ENCODE measurements at regions not wholly inside any gene's neighbourhood (a gene's known extent, or its start where the extent isn't known, plus 50 kb on each side); places are given as distances from the start of the nearest gene placed in this dataset.

DNA sequence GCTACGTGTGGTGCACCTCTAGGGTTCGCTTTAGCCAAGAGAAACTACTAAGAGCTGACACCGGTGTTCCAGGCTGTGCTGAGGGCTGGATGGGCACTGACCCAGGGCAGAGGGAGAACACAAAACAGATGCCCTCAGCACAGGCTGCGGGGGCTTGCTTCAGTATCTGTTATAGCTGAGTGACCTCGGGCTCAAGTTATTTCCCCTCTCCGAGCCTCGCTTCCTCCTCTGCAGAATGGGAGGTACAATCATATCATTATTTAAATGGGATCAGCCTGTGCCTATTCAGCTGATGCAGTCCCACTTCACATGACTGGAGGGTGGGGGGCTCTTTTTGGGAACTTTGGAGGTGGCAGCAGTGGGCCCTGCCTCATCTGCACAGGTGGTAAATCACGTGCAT, 156.1 kb upstream of the APCDD1 start:
- no peak for DNase-seq (ENCODE audit: extremely low read depth, low read depth)

DNA sequence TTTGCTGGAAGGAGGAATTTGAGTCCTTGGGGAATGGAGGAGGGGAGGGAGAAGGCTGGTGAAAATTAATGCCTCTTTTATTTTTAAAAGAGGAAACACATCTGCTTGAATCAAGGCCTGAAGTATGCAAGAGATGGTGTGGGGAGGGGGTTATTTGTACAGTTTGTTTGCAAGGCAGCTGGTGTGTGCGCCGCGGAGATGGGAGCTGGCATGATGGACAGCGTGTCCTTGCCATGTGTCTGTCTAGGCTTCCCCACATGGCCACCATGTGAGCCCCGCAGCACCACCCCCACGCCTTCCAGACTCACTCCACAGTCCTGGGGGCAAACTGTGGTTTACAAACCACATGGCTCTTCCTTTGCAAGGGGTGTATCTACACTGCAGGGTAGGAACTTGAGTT, 154.8 kb upstream of the APCDD1 start:
- DNase-seq (ENCODE audit: extremely low read depth, low read depth), result no peak

DNA sequence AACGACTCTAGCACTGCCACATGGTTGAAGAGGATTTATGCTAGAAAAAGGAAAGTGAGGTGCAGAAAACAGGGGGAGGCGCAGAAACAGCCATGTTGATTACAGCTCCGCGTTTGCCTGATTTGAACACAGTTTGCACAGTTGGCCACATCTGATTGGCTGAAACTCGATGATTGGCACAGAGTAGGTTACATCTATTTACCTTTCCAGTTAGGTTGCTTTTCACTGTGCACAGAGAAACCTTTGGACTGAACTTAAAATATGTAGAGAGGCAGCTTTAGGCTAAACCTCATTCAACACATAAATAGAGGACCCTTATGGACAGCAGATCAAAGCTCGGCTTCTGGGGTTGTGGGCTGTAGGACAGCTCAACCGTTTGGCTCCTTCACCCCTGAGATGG, 153.7 kb upstream of the APCDD1 start:
- no peak for DNase-seq (ENCODE audit: extremely low read depth, low read depth)

DNA sequence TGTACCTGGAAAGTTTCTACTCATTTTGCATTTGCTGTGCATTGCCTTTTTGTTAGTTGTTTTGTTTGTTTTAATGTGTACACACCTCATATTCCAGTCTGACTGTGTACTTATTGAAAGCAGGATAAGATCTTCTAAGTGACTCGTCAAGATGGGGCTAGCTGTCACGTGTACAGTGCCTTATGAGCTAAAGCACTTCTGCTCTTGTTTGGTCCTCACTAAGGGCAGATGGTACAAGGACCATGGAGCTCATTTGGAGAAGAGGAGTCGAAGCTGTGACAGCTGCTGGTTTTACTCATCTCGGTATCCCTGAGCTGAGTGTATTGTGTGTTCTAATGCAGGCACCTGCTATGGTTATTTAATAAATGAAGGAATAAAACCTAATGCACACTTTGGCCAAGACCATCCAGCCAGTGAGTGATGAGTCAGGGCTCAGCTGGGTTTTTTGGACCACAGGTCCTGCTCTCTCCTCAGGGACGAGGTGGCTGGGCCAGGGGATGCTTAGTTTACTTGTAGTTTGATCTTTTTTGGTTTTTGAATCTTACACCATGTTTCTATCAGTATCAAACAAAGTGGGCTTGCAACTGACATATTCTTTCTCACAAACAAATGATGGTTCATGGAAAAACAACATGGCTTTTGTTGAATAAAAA, 152.5 kb upstream of the APCDD1 start:
- no peak for DNase-seq (ENCODE audit: extremely low read depth, low read depth)

DNA sequence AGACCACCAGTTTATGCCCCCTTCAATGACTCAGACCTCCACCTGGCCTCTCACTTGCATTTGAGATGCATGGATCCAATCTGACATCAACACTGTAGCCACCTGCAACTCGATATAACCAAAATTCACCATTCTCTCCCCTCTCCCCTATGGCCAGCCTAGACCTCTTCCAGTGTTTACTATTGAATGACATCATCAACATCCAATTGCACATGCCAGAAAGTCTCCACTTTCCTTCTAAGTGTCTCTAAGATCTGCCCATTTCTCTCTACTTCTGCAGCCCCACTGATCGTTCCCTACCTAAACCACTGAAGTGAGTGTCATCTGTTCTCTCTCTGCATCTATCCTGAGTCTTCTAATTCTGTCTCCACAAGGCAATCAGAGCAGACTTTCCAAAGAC, 151.3 kb upstream of the APCDD1 start:
- DNase-seq (ENCODE audit: extremely low read depth, low read depth), result no peak

DNA sequence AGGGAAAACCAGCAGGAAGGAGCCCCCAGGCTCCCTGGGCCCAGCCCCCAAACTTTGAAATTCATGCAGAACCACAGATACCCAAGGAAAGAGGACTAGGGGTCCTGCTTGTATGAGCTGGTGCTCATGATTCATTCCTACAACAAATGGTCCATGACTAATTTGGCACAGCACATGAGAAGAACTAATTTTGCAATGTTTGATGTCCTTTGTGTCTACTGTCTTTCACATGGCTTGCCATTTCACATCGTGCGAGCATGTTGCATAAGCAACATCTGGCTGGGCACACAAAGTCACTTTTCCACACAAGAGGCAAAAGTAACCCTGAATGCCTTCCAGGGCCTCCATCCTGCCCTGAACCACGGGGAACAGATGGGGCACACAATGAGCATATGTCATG, 149.6 kb upstream of the APCDD1 start:
- DNase-seq (ENCODE audit: extremely low read depth, low read depth), result no peak

DNA sequence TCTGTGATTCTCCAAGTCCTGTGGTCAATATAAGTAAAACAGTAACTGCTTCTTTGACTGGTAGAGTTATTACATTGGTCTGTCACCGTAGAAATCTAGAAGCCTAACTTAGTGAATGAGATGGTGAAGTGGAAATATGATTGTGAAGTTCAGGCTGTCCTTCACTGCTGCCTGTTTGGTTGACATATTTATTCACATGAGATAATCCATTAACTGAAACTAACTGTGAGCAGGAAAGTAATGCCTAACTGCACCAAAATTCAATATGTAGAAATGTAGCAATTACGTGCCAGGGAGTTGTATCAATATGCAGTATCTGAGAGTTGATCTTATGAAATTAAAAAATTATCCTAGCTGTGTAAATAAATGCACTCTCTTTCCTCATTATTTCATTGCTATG, 147.7 kb upstream of the APCDD1 start:
- no peak for DNase-seq (ENCODE audit: extremely low read depth, low read depth)

DNA sequence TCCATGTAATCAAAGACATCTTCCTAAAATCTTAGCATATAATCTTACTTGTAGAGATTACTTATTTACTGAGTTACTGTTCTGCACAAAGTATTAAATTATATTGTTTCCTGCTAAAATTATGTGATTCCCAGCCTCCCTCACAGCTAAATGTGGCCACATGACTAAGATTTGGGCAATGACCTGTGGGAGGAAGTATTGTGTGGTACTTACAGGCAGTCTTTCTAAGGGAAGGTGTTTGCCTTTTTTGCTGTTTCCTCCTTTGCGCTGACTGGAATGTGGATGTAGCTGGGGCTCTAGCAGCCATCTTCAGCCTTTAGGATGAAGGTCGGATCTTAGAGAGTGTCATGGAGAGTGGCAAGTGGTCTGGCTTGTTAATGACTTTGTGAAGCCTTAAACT, 146.3 kb upstream of the APCDD1 start:
- DNase-seq (ENCODE audit: extremely low read depth, low read depth), result no peak

DNA sequence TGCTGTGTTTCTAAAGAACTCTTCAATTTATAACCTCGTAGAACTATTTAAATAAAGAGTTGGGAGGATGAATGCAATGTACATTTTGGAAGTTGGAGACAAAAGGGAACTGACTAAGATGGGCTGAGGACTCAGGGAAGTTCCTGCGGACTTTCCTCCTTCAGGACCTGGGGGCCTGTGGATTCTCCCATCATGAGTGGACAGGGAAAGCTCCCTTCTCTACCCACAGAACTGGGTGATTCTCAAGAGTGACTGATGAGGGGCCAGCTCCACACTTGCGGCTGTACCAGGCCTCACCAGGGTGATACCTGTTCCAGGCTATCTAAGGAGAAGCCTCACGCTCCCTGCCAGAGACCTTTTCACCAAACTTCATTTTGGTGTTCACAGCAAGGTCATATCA, 143.8 kb upstream of the APCDD1 start:
- DNase-seq (ENCODE audit: extremely low read depth, low read depth), result no peak

DNA sequence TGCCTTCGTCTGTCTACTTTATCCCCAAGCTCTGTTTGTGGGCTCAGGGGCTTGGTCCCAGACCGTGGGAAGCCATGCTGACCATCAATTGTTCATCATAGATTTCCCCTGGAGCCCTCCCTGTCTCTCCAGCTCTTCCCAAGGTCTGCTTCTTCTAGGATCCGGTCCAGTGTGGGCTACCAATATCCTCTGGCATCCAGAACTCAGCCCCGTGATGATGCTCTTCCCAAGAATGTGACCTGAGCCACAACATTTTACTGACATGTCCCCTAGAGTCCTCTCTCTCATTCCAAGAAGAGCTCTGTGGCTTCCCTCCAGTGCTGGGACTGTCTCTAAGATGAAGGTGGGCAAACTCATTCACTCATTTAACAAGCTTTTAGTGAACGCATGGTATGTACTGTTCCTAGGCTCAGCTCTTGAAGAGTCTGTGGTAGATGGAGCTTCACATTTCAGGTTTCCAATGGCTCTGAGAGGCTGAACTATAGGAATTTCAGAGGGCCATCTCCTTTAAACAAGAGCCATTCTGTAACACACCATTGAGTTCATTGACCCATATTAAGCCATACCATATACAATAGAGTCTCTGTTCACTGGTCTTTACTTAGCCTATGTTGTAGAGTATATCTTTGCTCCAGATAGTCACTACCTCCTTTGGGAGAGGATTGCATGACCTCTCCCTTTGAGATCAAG, 142.0 kb upstream of the APCDD1 start:
- DNase-seq (ENCODE audit: extremely low read depth, low read depth), result no peak

DNA sequence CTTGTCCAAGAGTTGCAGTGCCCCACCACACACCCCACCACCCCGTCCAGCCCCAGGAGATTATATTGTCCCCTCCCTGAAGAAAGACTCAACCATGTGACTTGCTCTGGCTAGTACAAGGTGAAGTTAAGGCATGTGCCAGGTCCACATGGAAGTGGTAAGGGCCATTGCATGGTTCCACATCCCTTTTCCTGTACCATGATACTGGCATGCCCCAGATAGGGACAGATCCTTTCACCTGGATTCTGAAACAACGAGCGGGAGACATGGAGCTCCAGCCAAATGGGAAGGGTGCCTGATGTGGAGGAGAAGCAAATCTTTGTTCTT, 141.5 kb upstream of the APCDD1 start:
- DNase-seq (ENCODE audit: extremely low read depth, low read depth), result no peak

DNA sequence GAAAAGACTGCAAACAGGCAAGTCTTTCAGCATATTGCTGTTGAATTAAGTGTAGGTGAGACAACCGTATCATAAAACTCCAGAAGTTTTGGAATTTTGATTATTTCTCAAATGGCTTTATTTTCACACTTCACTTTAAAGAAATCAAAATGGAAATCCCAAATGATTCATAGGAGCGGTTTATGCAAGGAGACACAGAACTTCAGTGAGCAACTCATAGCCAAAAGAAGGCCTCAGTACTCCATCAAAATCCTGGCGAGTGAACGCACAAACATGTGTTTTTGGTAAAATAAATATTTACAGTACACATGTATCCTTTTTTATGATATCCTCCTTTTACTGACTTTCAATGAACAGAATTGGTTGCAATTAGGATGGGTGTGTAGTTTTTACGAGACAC, 140.4 kb upstream of the APCDD1 start:
- DNase-seq (ENCODE audit: extremely low read depth, low read depth), result no peak

DNA sequence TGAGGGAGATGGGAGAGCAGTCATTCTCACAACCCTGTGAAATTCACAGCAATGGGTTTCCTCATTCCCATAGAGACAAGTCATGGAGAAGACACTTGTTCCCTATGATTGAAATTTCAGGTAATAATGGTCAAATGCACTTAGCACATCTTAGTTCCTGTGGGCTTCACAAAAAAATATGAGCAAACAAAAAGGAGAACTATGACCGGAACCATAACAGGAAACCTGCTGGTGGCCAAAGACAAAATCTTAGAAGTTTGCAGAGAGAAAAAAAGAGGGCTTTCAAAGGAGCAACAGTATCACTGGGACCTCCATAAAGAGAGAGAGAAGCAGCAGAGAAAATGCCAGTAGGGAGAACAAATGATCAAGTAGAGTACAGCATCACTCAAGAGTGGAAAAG, 138.9 kb upstream of the APCDD1 start:
- DNase-seq (ENCODE audit: extremely low read depth, low read depth), result no peak

DNA sequence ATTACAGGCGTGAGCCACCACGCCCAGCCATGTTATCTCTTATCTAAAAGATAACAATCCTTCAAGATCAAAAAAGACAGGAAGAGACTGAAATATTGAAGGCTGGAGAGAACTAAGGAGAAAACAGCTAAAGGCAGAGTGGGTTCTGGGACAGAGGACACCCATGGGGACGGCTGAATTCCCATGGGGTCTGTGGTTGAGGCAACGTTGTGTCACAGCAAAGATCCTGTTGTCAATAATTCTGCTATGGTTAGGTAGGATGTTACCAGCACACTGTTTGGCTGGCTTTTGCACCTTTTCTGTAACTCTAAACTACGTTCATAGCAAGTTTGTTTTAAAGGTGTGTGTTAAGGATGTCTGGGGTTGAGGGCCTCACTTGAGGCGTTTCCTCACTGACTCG, 137.7 kb upstream of the APCDD1 start:
- DNase-seq (ENCODE audit: extremely low read depth, low read depth), result no peak

DNA sequence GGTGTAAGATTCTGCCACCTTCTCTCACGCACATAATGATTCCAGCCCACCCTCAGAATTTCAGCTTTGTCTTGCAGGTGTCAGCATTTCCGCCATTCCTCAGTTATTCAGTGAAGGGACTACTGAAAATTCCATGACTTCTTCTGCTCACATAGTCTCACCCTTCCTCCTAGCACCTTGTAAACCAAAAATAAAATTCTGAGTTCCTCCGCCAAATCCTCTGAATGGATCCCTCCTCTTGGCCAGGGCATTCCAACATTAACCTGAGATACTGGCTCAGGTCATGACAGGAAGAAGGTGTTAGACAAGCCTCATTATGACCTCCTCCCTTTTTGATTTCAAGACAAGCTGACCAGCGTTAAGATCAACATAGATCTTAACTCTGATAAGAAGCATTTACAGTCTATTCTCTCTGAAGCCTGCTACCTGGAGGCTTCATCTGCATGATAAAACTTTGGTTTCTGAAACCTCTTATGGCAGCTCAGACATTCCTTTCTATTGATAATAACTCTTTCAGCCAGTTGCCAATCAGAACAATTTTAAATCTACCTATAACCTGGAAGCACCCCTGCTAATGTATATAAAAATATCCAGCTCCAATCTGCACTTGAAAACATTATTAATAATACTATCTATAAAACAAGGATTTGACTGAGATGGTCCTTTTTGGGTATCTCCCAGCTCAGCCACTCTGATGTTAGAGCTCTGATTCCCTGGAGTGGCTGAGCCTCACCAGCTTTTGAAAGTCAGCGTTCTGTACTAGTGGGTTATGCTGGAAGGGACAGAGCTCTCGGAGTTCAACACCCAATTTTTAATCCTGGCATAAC, 136.4 kb upstream of the APCDD1 start:
- no peak for DNase-seq (ENCODE audit: extremely low read depth, low read depth)

DNA sequence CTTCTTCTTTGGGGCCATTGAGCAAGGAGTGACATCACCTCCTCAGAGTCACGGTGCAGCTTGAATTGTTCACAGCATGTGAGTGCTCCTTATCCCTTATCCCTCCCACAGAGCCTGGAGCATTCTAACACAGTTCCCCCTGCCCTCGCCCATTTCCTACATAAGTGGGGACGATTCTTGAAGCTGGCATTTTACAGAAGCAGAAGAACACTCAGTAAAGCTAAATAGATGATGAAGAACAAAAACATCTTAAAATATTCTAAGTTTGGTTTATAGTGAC, 135.8 kb upstream of the APCDD1 start:
- DNase-seq (ENCODE audit: extremely low read depth, low read depth), result no peak

DNA sequence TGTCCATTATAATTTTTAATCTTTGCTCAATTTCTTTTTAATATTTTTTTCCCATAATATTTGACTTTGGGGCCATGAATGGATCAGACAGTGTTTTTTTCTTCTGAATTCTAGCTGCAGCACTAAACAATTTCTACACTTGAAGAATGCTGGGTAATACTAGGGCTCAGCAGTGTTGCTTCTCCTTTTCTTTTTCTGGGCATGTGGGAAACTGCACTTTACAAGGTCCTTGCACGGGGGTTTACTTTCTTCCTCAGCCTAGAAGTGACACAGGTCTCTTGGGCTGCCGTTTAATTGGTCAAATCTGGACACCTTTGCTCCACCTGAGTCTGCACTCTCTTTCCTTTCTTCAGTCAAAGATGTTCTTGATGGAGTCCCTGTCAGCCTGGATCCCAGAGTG, 135.4 kb upstream of the APCDD1 start:
- no peak for DNase-seq (ENCODE audit: extremely low read depth, low read depth)

DNA sequence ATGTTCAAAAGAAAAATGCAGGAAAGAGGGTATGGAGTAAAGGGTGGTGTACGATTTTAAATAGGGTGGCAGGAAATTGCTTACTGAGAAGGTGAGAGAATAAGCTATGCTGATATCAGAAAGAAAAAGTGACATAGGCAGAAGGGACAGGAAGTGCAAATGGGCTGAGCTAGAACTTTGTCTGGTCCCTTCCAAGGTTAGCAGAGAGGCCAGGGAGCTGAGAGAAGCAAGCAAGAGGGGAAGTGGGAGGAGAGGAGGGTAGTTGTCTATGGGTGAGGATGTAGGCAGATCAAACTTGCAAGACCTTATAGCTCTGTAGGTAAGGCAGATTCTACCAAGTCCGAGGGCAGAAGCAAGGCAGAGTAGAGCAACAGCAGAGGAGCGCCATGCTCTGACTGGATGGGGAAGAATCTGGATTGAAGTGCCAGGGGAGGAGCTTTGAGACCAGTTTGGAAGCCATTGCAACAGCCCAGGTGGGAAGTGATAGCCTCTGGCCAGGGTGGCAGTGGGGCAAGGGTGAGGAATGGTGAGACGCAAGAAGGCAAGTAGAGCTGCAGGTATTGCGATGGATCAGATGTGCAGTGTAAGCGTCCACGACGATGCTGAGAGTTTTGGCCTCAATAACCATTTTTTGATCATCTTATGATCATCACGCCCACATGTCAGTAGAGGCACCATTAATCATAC, 134.4 kb upstream of the APCDD1 start:
- no peak for DNase-seq (ENCODE audit: extremely low read depth, low read depth)

DNA sequence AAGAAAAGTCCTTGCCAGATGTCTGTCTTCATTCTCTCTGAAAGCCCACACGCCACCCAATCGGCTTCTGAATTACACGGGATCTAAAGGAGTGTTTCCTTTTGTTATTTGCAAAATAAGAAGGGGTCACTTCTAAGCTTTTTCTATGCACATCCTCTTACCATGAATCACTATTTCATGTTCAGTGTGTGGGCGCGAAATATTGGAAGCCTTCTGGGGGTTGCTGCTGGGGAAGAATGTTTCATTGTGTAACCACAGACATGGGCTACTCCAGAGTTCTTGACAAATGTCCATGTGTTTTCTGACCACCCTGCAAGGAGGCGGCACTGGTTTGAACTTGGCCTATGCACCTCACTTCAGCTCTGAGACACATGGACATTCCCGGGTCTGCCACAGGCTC, 133.6 kb upstream of the APCDD1 start:
- DNase-seq (ENCODE audit: extremely low read depth, low read depth), result no peak

DNA sequence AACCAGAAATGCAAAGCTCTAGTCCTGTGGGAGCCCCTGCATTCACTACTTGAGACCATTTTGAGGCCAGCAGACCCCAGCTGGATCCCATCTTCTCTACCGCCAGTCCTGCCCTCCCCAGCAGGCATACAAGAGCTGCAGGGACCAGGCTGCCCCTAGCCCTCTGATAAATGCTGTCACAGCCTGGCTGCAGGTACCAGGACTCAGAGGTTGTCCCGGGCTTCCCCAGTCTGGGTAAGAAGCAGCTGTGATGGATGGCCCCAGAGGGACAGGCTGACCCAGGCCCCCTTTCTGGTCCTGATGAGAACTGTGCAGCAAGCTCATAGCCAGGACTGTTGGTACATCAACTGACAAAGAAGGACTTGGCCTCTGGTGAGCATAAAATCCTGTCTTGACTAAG, 132.9 kb upstream of the APCDD1 start:
- no peak for DNase-seq (ENCODE audit: extremely low read depth, low read depth)

DNA sequence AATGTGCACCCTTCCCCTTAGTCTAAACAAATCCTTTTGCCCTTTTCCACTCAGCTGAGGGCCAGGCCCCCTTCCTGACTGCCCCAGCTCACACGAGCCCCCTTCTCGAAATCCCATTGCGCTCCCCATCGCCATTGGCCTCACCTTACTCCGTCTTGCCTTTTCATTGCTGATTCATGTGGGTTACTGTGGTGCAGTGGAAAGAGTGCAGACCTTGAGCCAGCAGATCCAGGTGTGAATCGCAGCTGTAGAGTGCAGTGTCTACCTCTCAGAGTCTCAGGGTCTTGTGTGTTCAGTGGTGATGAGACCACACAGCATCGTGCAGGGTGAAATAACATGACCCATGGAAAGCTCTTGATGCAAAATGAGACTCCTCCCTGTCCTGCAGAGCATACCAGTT, 132.4 kb upstream of the APCDD1 start:
- no peak for DNase-seq (ENCODE audit: extremely low read depth, low read depth)

DNA sequence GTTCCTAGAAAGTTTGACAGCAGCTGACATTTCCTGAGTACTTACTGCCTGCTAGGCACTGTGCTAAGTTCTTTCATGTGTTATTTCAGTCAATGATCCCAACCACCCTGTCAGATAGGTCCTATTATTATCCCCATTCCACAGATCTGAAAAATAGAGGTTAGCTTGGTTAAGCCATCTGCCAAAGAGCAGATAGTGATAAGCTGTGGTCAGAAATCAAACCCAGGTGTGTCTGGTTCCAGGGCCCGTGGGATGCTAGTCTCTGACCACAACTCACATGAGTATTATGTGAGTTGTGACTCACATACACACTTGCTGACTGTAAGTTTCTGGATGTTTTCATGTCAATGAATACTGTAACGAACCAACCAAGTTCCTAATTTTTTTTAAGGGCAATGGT, 132.0 kb upstream of the APCDD1 start:
- no peak for DNase-seq (ENCODE audit: extremely low read depth, low read depth)

Data from NCI-H460 (cell line).